ENCODE measurements at regions not wholly inside any gene's neighbourhood (a gene's known extent, or its start where the extent isn't known, plus 50 kb on each side); places are given as distances from the start of the nearest gene placed in this dataset.

DNA sequence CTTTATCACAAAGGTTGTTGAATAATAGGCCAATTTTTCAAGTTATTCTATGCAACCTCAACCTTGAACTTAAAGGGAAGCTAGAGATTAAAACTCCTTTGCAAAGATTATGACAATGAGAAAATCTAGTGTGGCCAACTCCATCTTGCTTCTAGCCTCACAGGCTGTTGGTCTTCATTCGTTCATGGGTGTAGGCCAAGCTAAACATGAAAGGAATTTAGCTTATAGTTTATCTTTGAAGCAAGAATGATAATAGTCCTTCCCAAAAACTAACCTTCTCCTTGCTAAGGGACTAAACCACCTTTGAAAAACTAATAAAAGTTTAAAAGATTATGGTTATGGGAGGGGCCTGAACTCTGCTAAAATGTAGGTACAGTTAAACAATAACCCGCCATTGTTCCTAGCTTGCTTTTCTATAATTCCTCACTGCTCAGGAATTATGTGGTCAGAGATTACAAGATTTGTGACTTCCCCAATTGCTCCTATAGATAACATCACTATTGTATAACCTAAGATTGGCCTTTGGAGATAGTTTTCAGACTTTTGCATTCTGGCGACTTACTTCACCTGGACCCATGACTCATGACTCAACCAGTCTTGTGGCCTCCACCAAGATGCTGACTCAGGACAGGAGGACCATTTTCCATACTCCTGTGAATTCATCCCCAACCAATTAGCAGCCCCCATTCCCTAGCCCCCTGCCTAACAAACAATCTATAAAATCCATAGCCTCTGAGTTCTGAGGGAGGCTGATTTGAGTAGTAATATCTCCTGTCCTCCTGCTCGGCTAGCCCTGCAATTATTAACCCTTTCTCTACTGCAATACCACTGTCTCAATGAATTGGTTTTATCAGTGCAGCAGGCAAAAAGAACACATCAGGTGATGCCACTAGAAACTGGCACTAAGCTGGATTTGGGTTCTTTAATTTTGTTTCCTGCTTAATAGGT, 154.5 kb downstream of the CD83 start:
- TF ChIP-seq CTCF (IDR thresholded peaks at IDR 0.05; ENCODE audit: insufficient read depth, low read length, poor library complexity, severe bottlenecking) (no peak), EZH2phosphoT487 (conservative IDR thresholded peaks at IDR 0.05; ENCODE audit: low read length) (no peak)
